ENCODE measurements at regions not wholly inside any gene's neighbourhood (a gene's known extent, or its start where the extent isn't known, plus 50 kb on each side); places are given as distances from the start of the nearest gene placed in this dataset.
"Not testable (repeated sequence)": the region's sequence is repeated elsewhere in the genome, so short reads cannot be mapped to it uniquely, and the experiment has no call there.

GRCh38 chr5:130724658-130725057, 440.4 kb downstream of the HINT1 start:
- DNase-seq (ENCODE audit: low read depth), result no peak

- DNase-seq (ENCODE audit: low read depth), result no peak
These were observed 444.7 kb downstream of the HINT1 start for GRCh38 chr5:130720355-130720754.

GRCh38 chr5:130715541-130715940, 449.5 kb downstream of the HINT1 start:
- no peak for DNase-seq (ENCODE audit: low read depth)

GRCh38 chr5:130714200-130714599, 450.9 kb downstream of the HINT1 start:
- DNase-seq (ENCODE audit: low read depth), result no peak

- DNase-seq (ENCODE audit: low read depth), result no peak
These were observed 452.7 kb downstream of the HINT1 start for GRCh38 chr5:130712324-130712723.

GRCh38 chr5:130710596-130710995, 454.5 kb downstream of the HINT1 start:
- DNase-seq (ENCODE audit: low read depth), result no peak

GRCh38 chr5:130708754-130709153, 456.3 kb downstream of the HINT1 start:
- DNase-seq (ENCODE audit: low read depth), result no peak

GRCh38 chr5:130706696-130707095, 458.4 kb downstream of the HINT1 start:
- DNase-seq (ENCODE audit: low read depth), result no peak

- DNase-seq (ENCODE audit: low read depth), result no peak
These were observed 459.7 kb downstream of the HINT1 start for GRCh38 chr5:130705368-130705767.

GRCh38 chr5:130693509-130693908, 471.5 kb downstream of the HINT1 start:
- no peak for DNase-seq (ENCODE audit: low read depth)

GRCh38 chr5:130692770-130693169, 472.3 kb downstream of the HINT1 start:
- DNase-seq (ENCODE audit: low read depth), result no peak

GRCh38 chr5:130689831-130690230, 475.2 kb downstream of the HINT1 start:
- DNase-seq (ENCODE audit: low read depth), result no peak

GRCh38 chr5:130687085-130687733, 477.8 kb downstream of the HINT1 start:
- DNase-seq (ENCODE audit: low read depth), result no peak

GRCh38 chr5:130678637-130679036, 486.4 kb downstream of the HINT1 start:
- no peak for DNase-seq (ENCODE audit: low read depth)

GRCh38 chr5:130666462-130666861, 498.6 kb downstream of the HINT1 start:
- no peak for DNase-seq (ENCODE audit: low read depth)

GRCh38 chr5:130652176-130652575, 512.9 kb downstream of the HINT1 start:
- DNase-seq (ENCODE audit: low read depth), result no peak

- no peak for DNase-seq (ENCODE audit: low read depth)
These were observed 513.6 kb downstream of the HINT1 start for GRCh38 chr5:130651440-130651839.

GRCh38 chr5:130643321-130643720, 521.7 kb downstream of the HINT1 start:
- DNase-seq (ENCODE audit: low read depth), result no peak

GRCh38 chr5:130642461-130642860, 522.6 kb downstream of the HINT1 start:
- DNase-seq (ENCODE audit: low read depth), result no peak

- DNase-seq (ENCODE audit: low read depth), result no peak
These were observed 537.9 kb downstream of the HINT1 start for GRCh38 chr5:130627145-130627544.

GRCh38 chr5:130624805-130625204, 540.3 kb downstream of the HINT1 start:
- DNase-seq (ENCODE audit: low read depth), result no peak

- DNase-seq (ENCODE audit: low read depth), result no peak
These were observed 548.9 kb downstream of the HINT1 start for GRCh38 chr5:130616161-130616560.

GRCh38 chr5:130605234-130605633, 559.8 kb downstream of the HINT1 start:
- no peak for DNase-seq (ENCODE audit: low read depth)

GRCh38 chr5:130596647-130597046, 568.4 kb downstream of the HINT1 start:
- not testable (repeated sequence) for DNase-seq (ENCODE audit: low read depth)

- no peak for DNase-seq (ENCODE audit: low read depth)
These were observed 584.8 kb downstream of the HINT1 start for GRCh38 chr5:130580264-130580663.

Measured in activated T-helper 1 cell treated with Interleukin-2 at 50 U/mL for 16 hours (primary cell).